H1 (cell line): ENCODE measurements at regions not wholly inside any gene's neighbourhood (a gene's known extent, or its start where the extent isn't known, plus 50 kb on each side); places are given as distances from the start of the nearest gene placed in this dataset.
"Not testable (repeated sequence)": the region's sequence is repeated elsewhere in the genome, so short reads cannot be mapped to it uniquely, and the experiment has no call there.

ENCODE experiments used
- CTCF ChIA-PET: fragments of 300-600 bp; sonication (Branson Sonifier 250); formaldehyde crosslinking; loops from one replicate; lab custom pipeline; 2021; ENCODE audit not compliant: partially characterized antibody; lab: Charles Lee
- POLR2A ChIA-PET: fragments of 300-600 bp; sonication (Branson Sonifier 250); formaldehyde crosslinking; loops from one replicate; lab custom pipeline; 2021; ENCODE audit warnings: inconsistent platforms; ENCODE audit not compliant: partially characterized antibody; lab: Charles Lee
- DNase-seq, 2 experiments: peaks; one replicate each; pipeline versions ENCODE4 v3.0.0 to v3.0.0-alpha.2; 2010 to 2022; ENCODE audit warnings: low spot score in 2 of 2, low read depth in 1 of 2, mixed read lengths in 1 of 2
- FAIRE-seq: peaks from 2 replicates; lab custom pipeline; 2011; peaks lifted over from hg19 to GRCh38; lab: Jason Lieb, UNC
- H2AFZ ChIP-seq: 2 replicates; pipeline ENCODE4 v1.8.1; 2012; ENCODE audit warnings: low read length, inconsistent platforms
- H2AK5ac ChIP-seq: 2 replicates; pipeline ENCODE4 v1.6.1; 2013; ENCODE audit warnings: low read depth, low read length
- H2BK120ac ChIP-seq: replicated peaks from 2 replicates; pipeline ENCODE3; 2013; ENCODE audit warnings: low read depth, low read length, inconsistent platforms
- H2BK12ac ChIP-seq: 2 replicates; pipeline ENCODE4 v1.6.1; 2013; ENCODE audit warnings: low read depth, low read length
- H2BK15ac ChIP-seq: 2 replicates; pipeline ENCODE4 v1.6.1; 2013; ENCODE audit warnings: low read length
- H2BK20ac ChIP-seq: 2 replicates; pipeline ENCODE4 v1.6.1; 2013; ENCODE audit warnings: low read length
- H2BK5ac ChIP-seq: 2 replicates; pipeline ENCODE4 v1.6.1; 2013; ENCODE audit warnings: low read depth, low read length
- H3K14ac ChIP-seq: 2 replicates; pipeline ENCODE4 v1.6.1; 2013; ENCODE audit warnings: inconsistent platforms; ENCODE audit not compliant: insufficient read length
- H3K18ac ChIP-seq: 2 replicates; pipeline ENCODE4 v1.6.1; 2013; ENCODE audit warnings: low read length; ENCODE audit errors: extremely low read depth
- H3K23ac ChIP-seq: 2 replicates; pipeline ENCODE4 v1.6.1; 2013; ENCODE audit warnings: inconsistent platforms; ENCODE audit not compliant: insufficient read length
- H3K23me2 ChIP-seq: 2 replicates; pipeline ENCODE4 v1.6.1; 2013; ENCODE audit warnings: low read depth, low read length
- H3K27ac ChIP-seq: 2 replicates; pipeline ENCODE4 v1.6.1; 2011; ENCODE audit warnings: low read depth, low read length, inconsistent platforms
- H3K27me3 ChIP-seq, 4 experiments: replicated peaks in 1 of 4; 1 replicate in 1 of 4; 2 replicates in 3 of 4; pipeline versions ENCODE4 v1.6.1 to v1.8.1; 2011 to 2013; ENCODE audit warnings: low read length in 3 of 4, mild to moderate bottlenecking in 3 of 4, inconsistent platforms in 2 of 4, mixed read lengths in 2 of 4, moderate library complexity in 1 of 4; ENCODE audit not compliant: control insufficient read depth in 3 of 4, insufficient read depth in 3 of 4; ENCODE audit errors: extremely low read depth in 1 of 4
- H3K36me3 ChIP-seq, 4 experiments: 2 replicates each; pipeline versions ENCODE4 v1.6.1 to v1.8.1; 2011 to 2013; ENCODE audit warnings: mild to moderate bottlenecking in 4 of 4, low read length in 3 of 4, moderate library complexity in 2 of 4, control low read depth in 1 of 4, inconsistent platforms in 1 of 4; ENCODE audit not compliant: insufficient read depth in 4 of 4, control insufficient read depth in 2 of 4
- H3K4ac ChIP-seq: replicated peaks from 2 replicates; pipeline ENCODE3; 2013; ENCODE audit warnings: low read length, low read depth, mixed read lengths, inconsistent platforms; ENCODE audit not compliant: insufficient read length
- H3K4me1 ChIP-seq, 4 experiments: replicated peaks in 1 of 4; 1 replicate in 1 of 4; 2 replicates in 3 of 4; pipeline versions ENCODE4 v1.6.1 to v1.8.1; 2011 to 2013; ENCODE audit warnings: low read length in 3 of 4, inconsistent platforms in 2 of 4, mixed read lengths in 1 of 4; ENCODE audit not compliant: insufficient read depth in 4 of 4, control insufficient read depth in 3 of 4
- H3K4me2 ChIP-seq, 2 experiments: 2 replicates each; pipeline versions ENCODE4 v1.6.1 to v1.8.1; 2011 to 2013; ENCODE audit warnings: low read depth in 2 of 2, low read length in 2 of 2, control low read depth in 1 of 2, inconsistent platforms in 1 of 2, mild to moderate bottlenecking in 1 of 2; ENCODE audit not compliant: insufficient read depth in 1 of 2
- H3K4me3 ChIP-seq, 4 experiments: fragments of 200-600, 300-600 bp in 1 of 4; sonication (generic), shearing (Covaris generic), sonication (Bioruptor Twin) in 1 of 4; 2 replicates each; pipeline versions ENCODE4 v1.5.1 to v1.8.1; 2011 to 2016; ENCODE audit warnings: low read length in 4 of 4, low read depth in 3 of 4, control low read depth in 2 of 4, inconsistent platforms in 2 of 4, mild to moderate bottlenecking in 2 of 4, mixed read lengths in 1 of 4, moderate library complexity in 1 of 4; ENCODE audit not compliant: insufficient read depth in 2 of 4; ENCODE audit errors: extremely low read depth in 1 of 4
- H3K56ac ChIP-seq: replicated peaks from 2 replicates; pipeline ENCODE3; 2013; ENCODE audit warnings: low read depth, mild to moderate bottlenecking, mixed read lengths, low read length, inconsistent platforms; ENCODE audit not compliant: insufficient read length
- H3K79me1 ChIP-seq: 2 replicates; pipeline ENCODE4 v1.6.1; 2013; ENCODE audit warnings: low read depth, low read length, control low read depth
- H3K79me2 ChIP-seq, 2 experiments: 2 replicates each; pipeline versions ENCODE4 v1.6.1 to v1.8.1; 2012 to 2013; ENCODE audit warnings: low read length in 2 of 2, mild to moderate bottlenecking in 2 of 2, inconsistent platforms in 1 of 2; ENCODE audit not compliant: insufficient read depth in 2 of 2, control insufficient read depth in 1 of 2
- H3K9ac ChIP-seq, 4 experiments: replicated peaks in 1 of 4; 1 replicate in 1 of 4; 2 replicates in 3 of 4; pipeline versions ENCODE4 v1.6.1 to v1.8.1; 2011 to 2013; ENCODE audit warnings: low read depth in 3 of 4, low read length in 3 of 4, control low read depth in 2 of 4, mild to moderate bottlenecking in 2 of 4, moderate library complexity in 2 of 4, inconsistent platforms in 1 of 4; ENCODE audit errors: extremely low read depth in 1 of 4
- H3K9me3 ChIP-seq, 2 experiments: 2 replicates each; pipeline versions ENCODE4 v1.6.1 to v1.8.1; 2012 to 2013; ENCODE audit warnings: mild to moderate bottlenecking in 2 of 2, moderate library complexity in 2 of 2, control low read depth in 1 of 2, inconsistent platforms in 1 of 2, low read depth in 1 of 2, low read length in 1 of 2, mixed read lengths in 1 of 2; ENCODE audit not compliant: insufficient read depth in 2 of 2
- H4K20me1 ChIP-seq, 2 experiments: replicated peaks in 1 of 2; 2 replicates each; pipeline versions ENCODE3 to v1.8.1; 2011 to 2013; ENCODE audit warnings: inconsistent platforms in 2 of 2, low read length in 2 of 2, mild to moderate bottlenecking in 1 of 2; ENCODE audit not compliant: insufficient read depth in 2 of 2, control insufficient read depth in 1 of 2
- H4K5ac ChIP-seq: 2 replicates; pipeline ENCODE4 v1.6.1; 2013; ENCODE audit warnings: low read length, low read depth, mixed read lengths, inconsistent platforms; ENCODE audit not compliant: insufficient read length
- H4K8ac ChIP-seq: 2 replicates; pipeline ENCODE4 v1.8.0; 2013; ENCODE audit warnings: mild to moderate bottlenecking, moderate library complexity, low read length, inconsistent platforms; ENCODE audit not compliant: insufficient read depth; ENCODE audit errors: extremely low read depth
- H4K91ac ChIP-seq: replicated peaks from 2 replicates; pipeline ENCODE3; 2013; ENCODE audit warnings: low read length, mixed read lengths, inconsistent platforms; ENCODE audit not compliant: insufficient read length
- WGBS, 2 experiments: shearing (Covaris generic) in 1 of 2; methylation state at CpG; one replicate each; pipeline versions ENCODE4 v1.1.6 to v1.1.7; 2013 to 2015; ENCODE audit warnings: low lambda C conversion rate in 2 of 2, mixed read lengths in 2 of 2, inconsistent platforms in 1 of 2, low coverage in 1 of 2, missing lambda C conversion rate in 1 of 2; ENCODE audit not compliant: insufficient replicate concordance in 2 of 2, insufficient coverage in 1 of 2, insufficient read length in 1 of 2; ENCODE audit errors: extremely low coverage in 1 of 2, missing lambda C conversion rate in 1 of 2; 5-methylcytosine and 5-hydroxymethylcytosine counted together

GRCh38 chr5:69014007-69014406 is 79.8 kb upstream of the SLC30A5 start:
- H2AFZ ChIP-seq, FAIRE-seq, H3K9me3 ChIP-seq, H3K79me2 ChIP-seq, H3K4me3 ChIP-seq, H3K27ac ChIP-seq, H3K4me1 ChIP-seq, H3K9ac ChIP-seq, H4K8ac ChIP-seq, H3K23me2 ChIP-seq, H3K27me3 ChIP-seq, H2AK5ac ChIP-seq, H4K91ac ChIP-seq, DNase-seq, H3K23ac ChIP-seq, H2BK5ac ChIP-seq, POLR2A ChIA-PET, H2BK20ac ChIP-seq, H3K4me2 ChIP-seq, H3K4ac ChIP-seq, H3K14ac ChIP-seq, H4K5ac ChIP-seq, H3K18ac ChIP-seq, H4K20me1 ChIP-seq, H2BK12ac ChIP-seq, H3K56ac ChIP-seq, H2BK15ac ChIP-seq, H2BK120ac ChIP-seq, H3K79me1 ChIP-seq, H3K36me3 ChIP-seq: not testable (repeated sequence)
- CTCF ChIA-PET = interaction anchor here (1.1 kb wide), 1 partner anchor 13 kb away, joined by 5 read pairs; no protein-coding TSS in a partner anchor
- 71% methylated on average over 2 of the region's 2 CpGs; no CpG with 5 or more reads in 1 of the 2 experiments for WGBS, 2 experiments
